ENCODE measurements at regions not wholly inside any gene's neighbourhood (a gene's known extent, or its start where the extent isn't known, plus 50 kb on each side); places are given as distances from the start of the nearest gene placed in this dataset.

- Histone ChIP-seq H3K36me3 (ENCODE audit: control insufficient read depth, insufficient read depth, low read length) (no peaks in the 10 kb centered on the region), H3K27me3 (ENCODE audit: control insufficient read depth, insufficient read depth, low read length) (no peaks in the 10 kb centered on the region), H3K27ac (ENCODE audit: low read length) (no peak overlapping the region), H3K9me3 (ENCODE audit: control insufficient read depth, low read depth, low read length) (no peaks in the 10 kb centered on the region), H3K4me3 (ENCODE audit: low read length) (no peak overlapping the region), H3K4me1 (ENCODE audit: control insufficient read depth, insufficient read depth, low read length) (no peaks in the 10 kb centered on the region)
- no peak for DNase-seq
- 94% methylated on average over 2 of the region's 5 CpGs for WGBS (ENCODE audit: insufficient coverage, low lambda C conversion rate)
Measured at GRCh38 chr3:59386165-59386564, 336.3 kb upstream of the CFAP20DC start.

GRCh38 chr3:59385547-59385946 lies 335.7 kb upstream of the CFAP20DC start:
- Histone ChIP-seq H3K27me3 (ENCODE audit: control insufficient read depth, insufficient read depth, low read length) (no peaks in the 10 kb centered on the region), H3K9me3 (ENCODE audit: control insufficient read depth, low read depth, low read length) (no peaks in the 10 kb centered on the region), H3K4me3 (ENCODE audit: low read length) (no peak overlapping the region), H3K27ac (ENCODE audit: low read length) (no peak overlapping the region), H3K36me3 (ENCODE audit: control insufficient read depth, insufficient read depth, low read length) (no peaks in the 10 kb centered on the region), H3K4me1 (ENCODE audit: control insufficient read depth, insufficient read depth, low read length) (no peaks in the 10 kb centered on the region)
- no peak for DNase-seq
- no CpG with 5 or more reads among the region's 7 CpGs for WGBS (ENCODE audit: insufficient coverage, low lambda C conversion rate)

- H3K9me3 ChIP-seq (ENCODE audit: control insufficient read depth, low read depth, low read length), result no peaks in the 10 kb centered on the region
- no peaks in the 10 kb centered on the region for H3K27me3 ChIP-seq (ENCODE audit: control insufficient read depth, insufficient read depth, low read length)
- no peaks in the 10 kb centered on the region for H3K4me1 ChIP-seq (ENCODE audit: control insufficient read depth, insufficient read depth, low read length)
- WGBS (ENCODE audit: insufficient coverage, low lambda C conversion rate), result 100% methylated on average over 1 of the region's 2 CpGs
- no peak overlapping the region for H3K4me3 ChIP-seq (ENCODE audit: low read length)
- DNase-seq, result no peak
- no peak overlapping the region for H3K27ac ChIP-seq (ENCODE audit: low read length)
- no peaks in the 10 kb centered on the region for H3K36me3 ChIP-seq (ENCODE audit: control insufficient read depth, insufficient read depth, low read length)
Measured at GRCh38 chr3:59381282-59381681, 331.5 kb upstream of the CFAP20DC start.

GRCh38 chr3:59380146-59380545 lies 330.3 kb upstream of the CFAP20DC start:
- Histone ChIP-seq H3K4me1 (ENCODE audit: control insufficient read depth, insufficient read depth, low read length) (no peaks in the 10 kb centered on the region), H3K27me3 (ENCODE audit: control insufficient read depth, insufficient read depth, low read length) (no peaks in the 10 kb centered on the region), H3K27ac (ENCODE audit: low read length) (no peak overlapping the region), H3K4me3 (ENCODE audit: low read length) (no peak overlapping the region), H3K9me3 (ENCODE audit: control insufficient read depth, low read depth, low read length) (no peaks in the 10 kb centered on the region), H3K36me3 (ENCODE audit: control insufficient read depth, insufficient read depth, low read length) (no peaks in the 10 kb centered on the region)
- no peak for DNase-seq

GRCh38 chr3:59374818-59375211 lies 325.0 kb upstream of the CFAP20DC start:
- Histone ChIP-seq H3K36me3 (ENCODE audit: control insufficient read depth, insufficient read depth, low read length) (no peaks in the 10 kb centered on the region), H3K27me3 (ENCODE audit: control insufficient read depth, insufficient read depth, low read length) (no peaks in the 10 kb centered on the region), H3K9me3 (ENCODE audit: control insufficient read depth, low read depth, low read length) (no peaks in the 10 kb centered on the region), H3K4me1 (ENCODE audit: control insufficient read depth, insufficient read depth, low read length) (peaks cover 3% of the 10 kb centered on the region), H3K4me3 (ENCODE audit: low read length) (no peak overlapping the region), H3K27ac (ENCODE audit: low read length) (no peak overlapping the region)
- DNase-seq, result no peak
- WGBS (ENCODE audit: insufficient coverage, low lambda C conversion rate), result 67% methylated on average over 1 of the region's 3 CpGs

- Histone ChIP-seq H3K36me3 (ENCODE audit: control insufficient read depth, insufficient read depth, low read length) (no peaks in the 10 kb centered on the region), H3K27me3 (ENCODE audit: control insufficient read depth, insufficient read depth, low read length) (no peaks in the 10 kb centered on the region), H3K4me3 (ENCODE audit: low read length) (no peak overlapping the region), H3K27ac (ENCODE audit: low read length) (no peak overlapping the region), H3K4me1 (ENCODE audit: control insufficient read depth, insufficient read depth, low read length) (peaks cover 7% of the 10 kb centered on the region), H3K9me3 (ENCODE audit: control insufficient read depth, low read depth, low read length) (no peaks in the 10 kb centered on the region)
- DNase-seq, result no peak
- 100% methylated on average over 2 of the region's 6 CpGs for WGBS (ENCODE audit: insufficient coverage, low lambda C conversion rate)
Measured at GRCh38 chr3:59374091-59374817, 324.4 kb upstream of the CFAP20DC start.

- Histone ChIP-seq H3K27ac (ENCODE audit: low read length) (no peak overlapping the region), H3K4me3 (ENCODE audit: low read length) (no peak overlapping the region), H3K9me3 (ENCODE audit: control insufficient read depth, low read depth, low read length) (no peaks in the 10 kb centered on the region), H3K4me1 (ENCODE audit: control insufficient read depth, insufficient read depth, low read length) (peaks cover 7% of the 10 kb centered on the region), H3K27me3 (ENCODE audit: control insufficient read depth, insufficient read depth, low read length) (no peaks in the 10 kb centered on the region), H3K36me3 (ENCODE audit: control insufficient read depth, insufficient read depth, low read length) (no peaks in the 10 kb centered on the region)
- no CpG with 5 or more reads among the region's 3 CpGs for WGBS (ENCODE audit: insufficient coverage, low lambda C conversion rate)
- no peak for DNase-seq
Measured at GRCh38 chr3:59372346-59372745, 322.5 kb upstream of the CFAP20DC start.

- peak; percentile 75 to 87 for DNase-seq
- H3K4me3 ChIP-seq (ENCODE audit: low read length), result no peak overlapping the region
- H3K27ac ChIP-seq (ENCODE audit: low read length), result peak overlapping the region; percentile 77
- H3K36me3 ChIP-seq (ENCODE audit: control insufficient read depth, insufficient read depth, low read length), result no peaks in the 10 kb centered on the region
- peaks cover 7% of the 10 kb centered on the region for H3K4me1 ChIP-seq (ENCODE audit: control insufficient read depth, insufficient read depth, low read length)
- 67% methylated on average over 1 of the region's 5 CpGs for WGBS (ENCODE audit: insufficient coverage, low lambda C conversion rate)
- no peaks in the 10 kb centered on the region for H3K27me3 ChIP-seq (ENCODE audit: control insufficient read depth, insufficient read depth, low read length)
- no peaks in the 10 kb centered on the region for H3K9me3 ChIP-seq (ENCODE audit: control insufficient read depth, low read depth, low read length)
Measured at GRCh38 chr3:59368900-59369675, 319.3 kb upstream of the CFAP20DC start.

GRCh38 chr3:59367150-59367549 lies 317.3 kb upstream of the CFAP20DC start:
- H3K4me1 ChIP-seq (ENCODE audit: control insufficient read depth, insufficient read depth, low read length), result peaks cover 7% of the 10 kb centered on the region
- no peak overlapping the region for H3K4me3 ChIP-seq (ENCODE audit: low read length)
- H3K36me3 ChIP-seq (ENCODE audit: control insufficient read depth, insufficient read depth, low read length), result no peaks in the 10 kb centered on the region
- DNase-seq, result no peak
- H3K9me3 ChIP-seq (ENCODE audit: control insufficient read depth, low read depth, low read length), result no peaks in the 10 kb centered on the region
- H3K27me3 ChIP-seq (ENCODE audit: control insufficient read depth, insufficient read depth, low read length), result no peaks in the 10 kb centered on the region
- H3K27ac ChIP-seq (ENCODE audit: low read length), result no peak overlapping the region
- WGBS (ENCODE audit: insufficient coverage, low lambda C conversion rate), result 89% methylated on average over 1 of the region's 3 CpGs

- no peaks in the 10 kb centered on the region for H3K9me3 ChIP-seq (ENCODE audit: control insufficient read depth, low read depth, low read length)
- no peak for DNase-seq
- no CpG with 5 or more reads among the region's 2 CpGs for WGBS (ENCODE audit: insufficient coverage, low lambda C conversion rate)
- no peak overlapping the region for H3K27ac ChIP-seq (ENCODE audit: low read length)
- H3K36me3 ChIP-seq (ENCODE audit: control insufficient read depth, insufficient read depth, low read length), result no peaks in the 10 kb centered on the region
- no peaks in the 10 kb centered on the region for H3K27me3 ChIP-seq (ENCODE audit: control insufficient read depth, insufficient read depth, low read length)
- H3K4me3 ChIP-seq (ENCODE audit: low read length), result no peak overlapping the region
- H3K4me1 ChIP-seq (ENCODE audit: control insufficient read depth, insufficient read depth, low read length), result peaks cover 7% of the 10 kb centered on the region
Measured at GRCh38 chr3:59366218-59366617, 316.4 kb upstream of the CFAP20DC start.

- no peak overlapping the region for H3K4me3 ChIP-seq (ENCODE audit: low read length)
- no peak for DNase-seq
- no peak overlapping the region for H3K27ac ChIP-seq (ENCODE audit: low read length)
- H3K27me3 ChIP-seq (ENCODE audit: control insufficient read depth, insufficient read depth, low read length), result no peaks in the 10 kb centered on the region
- H3K9me3 ChIP-seq (ENCODE audit: control insufficient read depth, low read depth, low read length), result no peaks in the 10 kb centered on the region
- H3K36me3 ChIP-seq (ENCODE audit: control insufficient read depth, insufficient read depth, low read length), result no peaks in the 10 kb centered on the region
- no CpG with 5 or more reads among the region's 4 CpGs for WGBS (ENCODE audit: insufficient coverage, low lambda C conversion rate)
- H3K4me1 ChIP-seq (ENCODE audit: control insufficient read depth, insufficient read depth, low read length), result peaks cover under 1% of the 10 kb centered on the region
Measured at GRCh38 chr3:59364496-59364895, 314.7 kb upstream of the CFAP20DC start.

All from large intestine (tissue), 3 donors.